Natural killer cell (primary cell): ENCODE measurements at regions not wholly inside any gene's neighbourhood (a gene's known extent, or its start where the extent isn't known, plus 50 kb on each side); places are given as distances from the start of the nearest gene placed in this dataset.

Source experiments
- ATAC-seq, 3 donors: fragments of 150-1000 bp in 2 of 3; fragments of 200-7000 bp in 1 of 3; cut with Tn5 transposase; 1 replicate in 1 of 3; 2 replicates in 2 of 3; pipeline ENCODE4 v1.10.0; 2021; ENCODE audit warnings: mild to moderate bottlenecking in 2 of 3, moderate library complexity in 2 of 3
- DNase-seq, 2 donors: peaks; one replicate each; pipeline versions ENCODE4 v3.0.0 to v3.0.0-alpha.2; 2013 to 2021; ENCODE audit warnings: mixed read lengths in 1 of 2
- H3K27ac ChIP-seq: one replicate; pipeline ENCODE4 v1.5.1; 2013; ENCODE audit warnings: mild to moderate bottlenecking, low read length
- H3K27me3 ChIP-seq: one replicate; pipeline ENCODE4 v1.6.1; 2013; ENCODE audit warnings: low read length; ENCODE audit not compliant: control insufficient read depth, insufficient read depth
- H3K36me3 ChIP-seq: one replicate; pipeline ENCODE4 v1.6.1; 2013; ENCODE audit warnings: low read length; ENCODE audit not compliant: control insufficient read depth, insufficient read depth
- H3K4me1 ChIP-seq: one replicate; pipeline ENCODE4 v1.6.1; 2013; ENCODE audit warnings: low read length; ENCODE audit not compliant: control insufficient read depth, insufficient read depth
- H3K4me3 ChIP-seq: one replicate; pipeline ENCODE4 v1.5.1; 2013; ENCODE audit warnings: low read length
- H3K9me3 ChIP-seq: one replicate; pipeline ENCODE4 v1.6.1; 2013; ENCODE audit warnings: low read length; ENCODE audit not compliant: control insufficient read depth, insufficient read depth
- H3K27ac Mint-ChIP-seq, 2 donors: one replicate each; pipeline ENCODE4 v1.8.0; 2022; ENCODE audit warnings: mild to moderate bottlenecking in 2 of 2, mixed read lengths in 2 of 2, moderate library complexity in 1 of 2
- H3K27me3 Mint-ChIP-seq, 2 donors: one replicate each; pipeline ENCODE4 v1.8.0; 2022; ENCODE audit warnings: low read depth in 2 of 2, mixed read lengths in 2 of 2
- H3K36me3 Mint-ChIP-seq: one replicate; pipeline ENCODE4 v1.8.0; 2022; ENCODE audit warnings: mixed read lengths
- H3K4me1 Mint-ChIP-seq, 2 donors: one replicate each; pipeline ENCODE4 v1.8.0; 2022; ENCODE audit warnings: mixed read lengths in 2 of 2
- H3K4me3 Mint-ChIP-seq: one replicate; pipeline ENCODE4 v1.8.0; 2022; ENCODE audit warnings: mild to moderate bottlenecking, moderate library complexity, mixed read lengths
- H3K9me3 Mint-ChIP-seq, 2 donors: one replicate each; pipeline ENCODE4 v1.8.0; 2022; ENCODE audit warnings: mixed read lengths in 2 of 2
- CTCF ChIP-seq: fragments of 200-600 bp; IDR thresholded peaks from one replicate; pipeline ENCODE4 v1.8.0; 2022; ENCODE audit warnings: antibody characterized with exemption
- WGBS: methylation state at CpG from one replicate; pipeline ENCODE4 v1.1.7; 2013; ENCODE audit warnings: missing lambda C conversion rate; ENCODE audit not compliant: insufficient coverage; 5-methylcytosine and 5-hydroxymethylcytosine counted together
- intact Hi-C: fragments of 100-400 bp; cut with micrococcal nuclease; formaldehyde crosslinking; loops from one replicate; pipeline ENCODE4 v1.14.2; 2022

- TF ChIP-seq CTCF, result no peak
- Mint-ChIP-seq H3K27ac (no peak overlapping the region), H3K4me3 (no peak overlapping the region), H3K27me3 (peaks cover 0 to 6% of the 10 kb centered on the region in 2 donors), H3K4me1 (no peaks in the 10 kb centered on the region), H3K9me3 (no peaks in the 10 kb centered on the region), H3K36me3 (no peaks in the 10 kb centered on the region)
- intact Hi-C loops, result no loop called here
- H3K9me3 ChIP-seq, result no peaks in the 10 kb centered on the region
- no peak overlapping the region for H3K27ac ChIP-seq
- no peak for DNase-seq
- H3K36me3 ChIP-seq, result no peaks in the 10 kb centered on the region
- H3K27me3 ChIP-seq, result no peaks in the 10 kb centered on the region
- H3K4me3 ChIP-seq, result no peak overlapping the region
- 92% methylated on average over 5 of the region's 6 CpGs for WGBS
- no peaks in the 10 kb centered on the region for H3K4me1 ChIP-seq
- no peak for ATAC-seq
These were observed 473.2 kb downstream of the ENC1 start for GRCh38 chr5:74167206-74167929.

DNA sequence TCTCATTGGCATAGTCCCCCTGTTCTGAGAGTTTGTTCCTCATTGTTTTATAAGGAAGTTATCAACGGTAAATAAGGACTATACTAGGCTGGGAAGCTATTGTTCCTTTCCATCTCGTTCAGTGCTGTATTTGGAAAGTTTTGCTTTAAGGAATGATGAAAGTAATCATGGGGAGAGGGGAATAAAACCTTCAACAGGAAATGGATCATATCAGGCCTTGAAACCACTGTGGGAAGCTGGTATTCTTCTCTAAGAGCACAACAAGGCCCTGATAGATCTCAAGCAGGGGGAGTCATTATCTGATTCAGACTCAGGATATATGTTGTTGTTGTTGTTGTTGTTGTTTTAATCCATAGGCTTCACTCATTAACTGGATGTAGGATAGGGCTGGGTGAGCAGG, 474.5 kb downstream of the ENC1 start:
- DNase-seq (no peak), ATAC-seq (no peak)
- Histone ChIP-seq H3K4me3 (no peak overlapping the region), H3K27ac (no peak overlapping the region), H3K36me3 (no peaks in the 10 kb centered on the region), H3K9me3 (no peaks in the 10 kb centered on the region), H3K27me3 (no peaks in the 10 kb centered on the region), H3K4me1 (no peaks in the 10 kb centered on the region)
- no peak overlapping the region for H3K27ac Mint-ChIP-seq
- WGBS, result 42% methylated on average over 2 of the region's 2 CpGs
- no peaks in the 10 kb centered on the region for H3K9me3 Mint-ChIP-seq
- no peak overlapping the region for H3K4me3 Mint-ChIP-seq
- H3K4me1 Mint-ChIP-seq, result no peaks in the 10 kb centered on the region
- peaks cover 0 to 6% of the 10 kb centered on the region in 2 donors for H3K27me3 Mint-ChIP-seq
- H3K36me3 Mint-ChIP-seq, result no peaks in the 10 kb centered on the region
- no peak for TF ChIP-seq CTCF
- intact Hi-C loops, result no loop called here

- intact Hi-C loops, result no loop called here
- Mint-ChIP-seq H3K4me1 (no peaks in the 10 kb centered on the region), H3K27ac (no peak overlapping the region), H3K36me3 (no peaks in the 10 kb centered on the region), H3K4me3 (no peak overlapping the region), H3K9me3 (no peaks in the 10 kb centered on the region), H3K27me3 (peaks cover 0 to 6% of the 10 kb centered on the region in 2 donors)
- 84% methylated on average over 3 of the region's 3 CpGs for WGBS
- ATAC-seq, result no peak
- Histone ChIP-seq H3K4me1 (no peaks in the 10 kb centered on the region), H3K4me3 (no peak overlapping the region), H3K36me3 (no peaks in the 10 kb centered on the region), H3K9me3 (no peaks in the 10 kb centered on the region), H3K27me3 (no peaks in the 10 kb centered on the region), H3K27ac (no peak overlapping the region)
- no peak for TF ChIP-seq CTCF
- no peak for DNase-seq
These were observed 475.7 kb downstream of the ENC1 start for GRCh38 chr5:74164725-74165235.

- no peak overlapping the region for H3K27ac ChIP-seq
- TF ChIP-seq CTCF, result no peak
- H3K36me3 ChIP-seq, result no peaks in the 10 kb centered on the region
- ATAC-seq (no peak), DNase-seq (no peak)
- H3K4me3 Mint-ChIP-seq, result no peak overlapping the region
- no peaks in the 10 kb centered on the region for H3K4me1 Mint-ChIP-seq
- H3K27me3 Mint-ChIP-seq, result peaks cover 10 to 14% of the 10 kb centered on the region in 2 donors
- no peak overlapping the region for H3K4me3 ChIP-seq
- H3K27me3 ChIP-seq, result no peaks in the 10 kb centered on the region
- H3K36me3 Mint-ChIP-seq, result no peaks in the 10 kb centered on the region
- H3K4me1 ChIP-seq, result no peaks in the 10 kb centered on the region
- intact Hi-C loops, result no loop called here
- 60% methylated on average over 1 of the region's 2 CpGs for WGBS
- H3K9me3 Mint-ChIP-seq, result no peaks in the 10 kb centered on the region
- no peak overlapping the region for H3K27ac Mint-ChIP-seq
- H3K9me3 ChIP-seq, result no peaks in the 10 kb centered on the region
These were observed 478.0 kb downstream of the ENC1 start for GRCh38 chr5:74162524-74162923.
